HepG2 (cell line): ENCODE measurements at regions not wholly inside any gene's neighbourhood (a gene's known extent, or its start where the extent isn't known, plus 50 kb on each side); places are given as distances from the start of the nearest gene placed in this dataset.

Experiments used
- ATF1 ChIP-seq: IDR thresholded peaks from 2 replicates; pipeline ENCODE4 v1.6.1; 2016; ENCODE audit warnings: mild to moderate bottlenecking, control low read depth
- ATF7-NPFF ChIP-seq: sonication (generic); formaldehyde crosslinking; IDR thresholded peaks from 2 replicates; pipeline ENCODE4 v1.8.1; 2023; ENCODE audit warnings: mild to moderate bottlenecking, low read depth, missing genetic modification reagents, moderate library complexity
- HOXA3 ChIP-seq: sonication (generic); formaldehyde crosslinking; IDR thresholded peaks from 2 replicates; pipeline ENCODE4 v1.5.0; 2020; ENCODE audit warnings: missing genetic modification reagents
- NCOR1 ChIP-seq: fragments of 200-600 bp; sonication (generic); IDR thresholded peaks from 2 replicates; pipeline ENCODE4 v1.7.0; 2017; ENCODE audit warnings: antibody characterized with exemption, low read length, borderline replicate concordance
- ZFYVE20 ChIP-seq: sonication (generic); formaldehyde crosslinking; IDR thresholded peaks from 2 replicates; pipeline ENCODE4 v1.8.0; 2023; ENCODE audit warnings: low read depth, mild to moderate bottlenecking, moderate library complexity, missing genetic modification reagents, borderline replicate concordance
- ZNF143 ChIP-seq: sonication (generic); formaldehyde crosslinking; IDR thresholded peaks from 2 replicates; pipeline ENCODE4 v1.4.0; 2020; ENCODE audit warnings: missing genetic modification reagents
- ZNF335 ChIP-seq: sonication (generic); formaldehyde crosslinking; IDR thresholded peaks from 2 replicates; pipeline ENCODE4 v1.4.0; 2020; ENCODE audit warnings: missing genetic modification reagents
- ZNF558 ChIP-seq: sonication (generic); formaldehyde crosslinking; IDR thresholded peaks from 2 replicates; pipeline ENCODE4 v1.9.0; 2022; ENCODE audit warnings: mild to moderate bottlenecking, missing genetic modification reagents, borderline replicate concordance
- ZNF766 ChIP-seq: sonication (generic); formaldehyde crosslinking; IDR thresholded peaks from 2 replicates; pipeline ENCODE4 v1.5.0; 2020; ENCODE audit warnings: missing genetic modification reagents, borderline replicate concordance
- ZNF780A ChIP-seq: sonication (generic); formaldehyde crosslinking; IDR thresholded peaks from 2 replicates; pipeline ENCODE4 v1.8.0; 2022; ENCODE audit warnings: mild to moderate bottlenecking, missing genetic modification reagents, moderate library complexity
- TF ChIP-seq, protein P1 (sequence below): sonication (generic); formaldehyde crosslinking; IDR thresholded peaks from 2 replicates; pipeline ENCODE4 v1.8.0; 2022; ENCODE audit warnings: mild to moderate bottlenecking, missing genetic modification reagents, borderline replicate concordance
- TF ChIP-seq, protein P2 (sequence below): IDR thresholded peaks from 2 replicates; pipeline ENCODE4 v1.6.1; 2016; ENCODE audit warnings: missing compliant biosample characterization, missing genetic modification reagents, borderline replicate concordance
- TF ChIP-seq, protein P3 (sequence below): sonication (generic); formaldehyde crosslinking; IDR thresholded peaks from 2 replicates; pipeline ENCODE4 v1.5.1; 2020; ENCODE audit warnings: mild to moderate bottlenecking, missing genetic modification reagents, borderline replicate concordance
- TF ChIP-seq, protein P4 (sequence below): sonication (generic); formaldehyde crosslinking; IDR thresholded peaks from 2 replicates; pipeline ENCODE4 v1.4.0; 2020; ENCODE audit warnings: mild to moderate bottlenecking, low read depth, missing genetic modification reagents

DNA sequence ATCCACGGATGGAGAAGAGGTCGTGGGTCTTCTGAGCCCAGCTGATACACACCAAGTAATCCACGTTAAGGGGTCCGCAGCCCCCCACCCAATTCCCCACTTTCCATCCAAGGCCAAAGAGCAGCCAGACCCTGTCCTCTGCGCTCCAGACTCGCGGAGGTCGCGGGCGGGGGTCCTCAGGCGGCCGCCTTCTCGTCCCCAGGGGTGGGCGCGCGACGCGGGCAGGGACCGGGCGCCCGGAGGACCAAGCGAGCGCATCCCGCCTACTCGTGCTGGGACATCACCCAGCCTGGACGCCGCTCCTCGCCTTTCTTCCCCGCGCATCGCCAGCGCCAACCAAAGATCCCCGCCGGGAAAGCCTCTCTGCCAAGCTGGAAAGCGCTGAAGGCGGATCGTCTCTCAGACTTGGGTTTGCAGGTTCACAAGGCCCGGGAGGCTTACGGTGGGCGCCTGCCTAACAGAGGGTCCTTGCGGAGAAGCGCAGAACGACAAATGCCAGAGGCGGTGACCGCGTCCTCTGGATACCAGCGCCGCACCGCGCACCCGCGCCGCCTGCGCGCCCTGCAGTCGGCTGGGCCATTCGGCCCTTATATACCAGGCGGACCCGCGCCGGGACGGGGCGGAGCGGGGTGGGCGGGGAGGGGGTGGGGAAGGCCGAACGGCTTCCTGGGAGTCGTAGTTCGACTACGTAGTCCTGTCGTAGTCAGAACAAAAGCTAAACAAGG is 471.6 kb downstream of the SOX9 start (continued):
- no peak; the same call in none of the 2 replicates for TF ChIP-seq ZNF780A
- no peak for TF ChIP-seq ATF1 (CRISPR knock-in tag)
- TF ChIP-seq, protein P1, sequence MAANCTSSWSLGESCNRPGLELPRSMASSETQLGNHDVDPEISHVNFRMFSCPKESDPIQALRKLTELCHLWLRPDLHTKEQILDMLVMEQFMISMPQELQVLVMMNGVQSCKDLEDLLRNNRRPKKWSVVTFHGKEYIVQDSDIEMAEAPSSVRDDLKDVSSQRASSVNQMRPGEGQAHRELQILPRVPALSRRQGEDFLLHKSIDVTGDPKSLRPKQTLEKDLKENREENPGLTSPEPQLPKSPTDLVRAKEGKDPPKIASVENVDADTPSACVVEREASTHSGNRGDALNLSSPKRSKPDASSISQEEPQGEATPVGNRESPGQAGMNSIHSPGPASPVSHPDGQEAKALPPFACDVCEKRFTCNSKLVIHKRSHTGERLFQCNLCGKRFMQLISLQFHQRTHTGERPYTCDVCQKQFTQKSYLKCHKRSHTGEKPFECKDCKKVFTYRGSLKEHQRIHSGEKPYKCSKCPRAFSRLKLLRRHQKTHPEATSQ, result peak; percentile 72; the same call in 1 of the 2 replicates
- TF ChIP-seq NCOR1, result no peak; the same call in 1 of the 2 replicates
- no peak; the same call in 1 of the 2 replicates for TF ChIP-seq ZNF766 (CRISPR knock-in tag)
- no peak for TF ChIP-seq ZNF558 (CRISPR knock-in tag)
- TF ChIP-seq HOXA3 (CRISPR knock-in tag), result peak; percentile 54; the same call in 1 of the 2 replicates
- peak; percentile 90 for TF ChIP-seq ZNF143 (CRISPR knock-in tag)
- TF ChIP-seq ZNF335 (CRISPR knock-in tag), result peak; percentile 92
- TF ChIP-seq ZFYVE20 (CRISPR knock-in tag), result no peak
- TF ChIP-seq, protein P2, sequence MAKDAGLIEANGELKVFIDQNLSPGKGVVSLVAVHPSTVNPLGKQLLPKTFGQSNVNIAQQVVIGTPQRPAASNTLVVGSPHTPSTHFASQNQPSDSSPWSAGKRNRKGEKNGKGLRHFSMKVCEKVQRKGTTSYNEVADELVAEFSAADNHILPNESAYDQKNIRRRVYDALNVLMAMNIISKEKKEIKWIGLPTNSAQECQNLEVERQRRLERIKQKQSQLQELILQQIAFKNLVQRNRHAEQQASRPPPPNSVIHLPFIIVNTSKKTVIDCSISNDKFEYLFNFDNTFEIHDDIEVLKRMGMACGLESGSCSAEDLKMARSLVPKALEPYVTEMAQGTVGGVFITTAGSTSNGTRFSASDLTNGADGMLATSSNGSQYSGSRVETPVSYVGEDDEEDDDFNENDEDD (CRISPR knock-in tag), result peak; percentile 77; the same call in 1 of the 2 replicates
- TF ChIP-seq, protein P3, sequence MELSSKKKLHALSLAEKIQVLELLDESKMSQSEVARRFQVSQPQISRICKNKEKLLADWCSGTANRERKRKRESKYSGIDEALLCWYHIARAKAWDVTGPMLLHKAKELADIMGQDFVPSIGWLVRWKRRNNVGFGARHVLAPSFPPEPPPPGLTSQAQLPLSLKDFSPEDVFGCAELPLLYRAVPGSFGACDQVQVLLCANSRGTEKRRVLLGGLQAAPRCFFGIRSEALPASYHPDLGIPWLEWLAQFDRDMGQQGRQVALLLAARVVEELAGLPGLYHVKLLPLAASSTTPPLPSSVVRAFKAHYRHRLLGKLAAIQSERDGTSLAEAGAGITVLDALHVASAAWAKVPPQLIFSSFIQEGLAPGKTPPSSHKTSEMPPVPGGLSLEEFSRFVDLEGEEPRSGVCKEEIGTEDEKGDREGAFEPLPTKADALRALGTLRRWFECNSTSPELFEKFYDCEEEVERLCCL (CRISPR knock-in tag), result no peak
- TF ChIP-seq, protein P4, sequence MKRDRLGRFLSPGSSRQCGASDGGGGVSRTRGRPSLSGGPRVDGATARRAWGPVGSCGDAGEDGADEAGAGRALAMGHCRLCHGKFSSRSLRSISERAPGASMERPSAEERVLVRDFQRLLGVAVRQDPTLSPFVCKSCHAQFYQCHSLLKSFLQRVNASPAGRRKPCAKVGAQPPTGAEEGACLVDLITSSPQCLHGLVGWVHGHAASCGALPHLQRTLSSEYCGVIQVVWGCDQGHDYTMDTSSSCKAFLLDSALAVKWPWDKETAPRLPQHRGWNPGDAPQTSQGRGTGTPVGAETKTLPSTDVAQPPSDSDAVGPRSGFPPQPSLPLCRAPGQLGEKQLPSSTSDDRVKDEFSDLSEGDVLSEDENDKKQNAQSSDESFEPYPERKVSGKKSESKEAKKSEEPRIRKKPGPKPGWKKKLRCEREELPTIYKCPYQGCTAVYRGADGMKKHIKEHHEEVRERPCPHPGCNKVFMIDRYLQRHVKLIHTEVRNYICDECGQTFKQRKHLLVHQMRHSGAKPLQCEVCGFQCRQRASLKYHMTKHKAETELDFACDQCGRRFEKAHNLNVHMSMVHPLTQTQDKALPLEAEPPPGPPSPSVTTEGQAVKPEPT (CRISPR knock-in tag), result peak; percentile 71
- TF ChIP-seq ATF7-NPFF, result peak; percentile 82
